Mammary epithelial cell (primary cell): ENCODE measurements at regions not wholly inside any gene's neighbourhood (a gene's known extent, or its start where the extent isn't known, plus 50 kb on each side); places are given as distances from the start of the nearest gene placed in this dataset.

Experiments used
- EZH2 ChIP-seq: IDR thresholded peaks from 2 replicates; pipeline ENCODE4 v1.6.1; 2012; ENCODE audit warnings: low read length, inconsistent platforms, borderline replicate concordance
- TF ChIP-seq, protein P1 (sequence below), 2 donors: IDR thresholded peaks in 1 of 2; conservative IDR thresholded peaks in 1 of 2; 2 replicates each; pipeline ENCODE4 v1.5.1; 2011 to 2012; ENCODE audit warnings: inconsistent platforms in 2 of 2, low read length in 2 of 2, mild to moderate bottlenecking in 2 of 2, control low read depth in 1 of 2, low read depth in 1 of 2; ENCODE audit not compliant: insufficient read depth in 1 of 2; ENCODE audit errors: extremely low read depth in 1 of 2

DNA sequence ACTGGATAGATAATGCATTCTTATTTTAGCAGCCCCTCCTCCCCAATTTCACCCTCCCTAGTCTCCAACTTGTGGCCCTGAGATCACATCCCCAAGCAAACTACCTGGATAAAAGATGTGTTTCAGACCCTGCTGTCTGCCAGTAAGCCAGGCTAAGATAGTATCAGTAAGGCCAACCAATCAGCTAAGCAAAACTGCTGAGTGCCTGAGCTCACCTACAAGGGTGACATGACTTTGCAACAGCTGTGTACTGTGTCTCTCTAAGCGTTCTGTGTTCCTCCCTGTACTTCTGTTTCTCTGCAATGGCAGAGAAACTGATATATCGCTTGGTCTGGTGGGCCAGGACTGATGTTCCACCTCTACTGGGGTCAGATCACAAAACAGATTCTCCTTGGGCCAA lies 224.9 kb downstream of the BTG1 start:
- TF ChIP-seq, protein P1, sequence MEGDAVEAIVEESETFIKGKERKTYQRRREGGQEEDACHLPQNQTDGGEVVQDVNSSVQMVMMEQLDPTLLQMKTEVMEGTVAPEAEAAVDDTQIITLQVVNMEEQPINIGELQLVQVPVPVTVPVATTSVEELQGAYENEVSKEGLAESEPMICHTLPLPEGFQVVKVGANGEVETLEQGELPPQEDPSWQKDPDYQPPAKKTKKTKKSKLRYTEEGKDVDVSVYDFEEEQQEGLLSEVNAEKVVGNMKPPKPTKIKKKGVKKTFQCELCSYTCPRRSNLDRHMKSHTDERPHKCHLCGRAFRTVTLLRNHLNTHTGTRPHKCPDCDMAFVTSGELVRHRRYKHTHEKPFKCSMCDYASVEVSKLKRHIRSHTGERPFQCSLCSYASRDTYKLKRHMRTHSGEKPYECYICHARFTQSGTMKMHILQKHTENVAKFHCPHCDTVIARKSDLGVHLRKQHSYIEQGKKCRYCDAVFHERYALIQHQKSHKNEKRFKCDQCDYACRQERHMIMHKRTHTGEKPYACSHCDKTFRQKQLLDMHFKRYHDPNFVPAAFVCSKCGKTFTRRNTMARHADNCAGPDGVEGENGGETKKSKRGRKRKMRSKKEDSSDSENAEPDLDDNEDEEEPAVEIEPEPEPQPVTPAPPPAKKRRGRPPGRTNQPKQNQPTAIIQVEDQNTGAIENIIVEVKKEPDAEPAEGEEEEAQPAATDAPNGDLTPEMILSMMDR (conservative IDR thresholded peaks at IDR 0.05 in 1 of 2, IDR thresholded peaks at IDR 0.05 in 1 of 2; ENCODE audit: extremely low read depth in 1 of 2, insufficient read depth in 1 of 2, low read depth in 1 of 2, low read length in 2 of 2), result no peak
- TF ChIP-seq EZH2, result no peak
